C4-2B (cell line): ENCODE measurements at regions not wholly inside any gene's neighbourhood (a gene's known extent, or its start where the extent isn't known, plus 50 kb on each side); places are given as distances from the start of the nearest gene placed in this dataset.
A peak's percentile ranks its signal among the peaks of the same experiment; 100 is the strongest.

Experiments used
- H3K27ac ChIP-seq: fragments of 450-650 bp; 2 replicates; pipeline ENCODE4 v1.5.1; 2017
- CTCF ChIP-seq: fragments of 450-650 bp; conservative IDR thresholded peaks from 2 replicates; pipeline ENCODE4 v1.5.1; 2017; ENCODE audit warnings: mild to moderate bottlenecking
- ZFX ChIP-seq: fragments of 450-650 bp; IDR thresholded peaks from 2 replicates; pipeline ENCODE4 v1.6.1; 2017

GRCh38 chr2:134107402-134107801, 146.5 kb upstream of the MGAT5 start:
- no peak overlapping the region for H3K27ac ChIP-seq
- TF ChIP-seq CTCF: no peak
- no peak for TF ChIP-seq ZFX

GRCh38 chr2:134108113-134108512, 145.8 kb upstream of the MGAT5 start:
- no peak for TF ChIP-seq ZFX
- no peak for TF ChIP-seq CTCF
- H3K27ac ChIP-seq: no peak overlapping the region

GRCh38 chr2:134109246-134109645, 144.6 kb upstream of the MGAT5 start:
- H3K27ac ChIP-seq: no peak overlapping the region
- no peak for TF ChIP-seq ZFX
- no peak for TF ChIP-seq CTCF

GRCh38 chr2:134109725-134110124, 144.1 kb upstream of the MGAT5 start:
- no peak overlapping the region for H3K27ac ChIP-seq
- TF ChIP-seq CTCF: no peak
- TF ChIP-seq ZFX: no peak

GRCh38 chr2:134110532-134110931, 143.3 kb upstream of the MGAT5 start:
- TF ChIP-seq CTCF: no peak
- TF ChIP-seq ZFX: no peak
- H3K27ac ChIP-seq: no peak overlapping the region

GRCh38 chr2:134117676-134118075, 136.2 kb upstream of the MGAT5 start:
- no peak for TF ChIP-seq CTCF
- no peak for TF ChIP-seq ZFX
- H3K27ac ChIP-seq: no peak overlapping the region

- TF ChIP-seq CTCF: peak; percentile 82
- TF ChIP-seq ZFX: no peak
- H3K27ac ChIP-seq: no peak overlapping the region
Measured at GRCh38 chr2:134118279-134119116, 135.4 kb upstream of the MGAT5 start.
